Smooth muscle cell of the brain vasculature (primary cell): ENCODE measurements at regions not wholly inside any gene's neighbourhood (a gene's known extent, or its start where the extent isn't known, plus 50 kb on each side); places are given as distances from the start of the nearest gene placed in this dataset.

Source experiments
- DNase-seq: peaks from one replicate; pipeline ENCODE4 v3.0.0-alpha.2; 2012; ENCODE audit warnings: low read depth, low spot score

- no peak for DNase-seq
Observed at GRCh38 chr13:47829690-47830089, 171.4 kb downstream of the SUCLA2 start.

- DNase-seq, result no peak
Observed at GRCh38 chr13:47826471-47826870, 174.6 kb downstream of the SUCLA2 start.

GRCh38 chr13:47822036-47822435 is 179.0 kb downstream of the SUCLA2 start:
- no peak for DNase-seq

GRCh38 chr13:47816831-47817230 is 184.2 kb downstream of the SUCLA2 start:
- DNase-seq, result no peak

DNA sequence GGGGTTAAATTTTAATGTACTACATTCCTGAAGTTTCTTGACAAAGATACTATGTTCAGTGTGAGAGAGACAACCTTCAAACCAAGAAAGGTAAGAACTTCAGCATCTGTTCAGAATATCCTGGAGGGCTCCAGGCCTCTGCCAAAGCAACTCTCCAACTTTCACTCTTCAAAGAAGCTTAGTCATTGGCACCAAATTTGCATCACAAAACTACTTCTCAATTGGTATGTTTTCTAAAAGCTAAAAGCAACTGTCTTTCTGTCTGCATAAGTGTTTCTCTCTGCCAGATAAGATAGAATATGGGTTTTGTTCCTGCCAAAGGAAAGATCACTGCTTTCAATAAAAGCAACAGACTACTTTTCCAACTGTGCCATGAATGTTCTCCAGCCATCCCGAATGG is 187.4 kb downstream of the SUCLA2 start:
- DNase-seq, result no peak

- no peak for DNase-seq
Observed at GRCh38 chr13:47809411-47809810, 191.7 kb downstream of the SUCLA2 start.

- no peak for DNase-seq
Observed at GRCh38 chr13:47803131-47803530, 197.9 kb downstream of the SUCLA2 start.

DNA sequence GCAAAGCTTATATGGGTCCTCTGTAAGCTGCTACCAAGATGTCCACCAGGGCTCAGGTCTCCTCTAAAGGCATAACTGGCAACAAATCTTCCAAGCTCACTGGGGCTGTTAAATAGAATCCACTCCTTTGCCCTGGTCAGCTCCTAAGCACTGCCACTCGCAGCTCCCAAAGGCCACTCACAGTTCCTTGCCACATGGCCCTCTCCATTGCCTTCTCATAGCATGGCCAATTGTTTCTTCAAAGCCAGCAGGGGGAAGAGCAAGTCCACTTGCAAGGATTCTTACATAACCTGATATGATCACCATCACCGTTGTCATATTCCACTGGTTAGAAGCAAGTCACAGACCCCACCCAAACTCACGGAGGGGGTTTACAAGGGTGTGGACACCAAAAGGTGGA is 199.5 kb downstream of the SUCLA2 start:
- DNase-seq, result no peak

- DNase-seq, result no peak
Observed at GRCh38 chr13:47800593-47800992, 200.5 kb downstream of the SUCLA2 start.

- no peak for DNase-seq
Observed at GRCh38 chr13:47798906-47799305, 202.2 kb downstream of the SUCLA2 start.

DNA sequence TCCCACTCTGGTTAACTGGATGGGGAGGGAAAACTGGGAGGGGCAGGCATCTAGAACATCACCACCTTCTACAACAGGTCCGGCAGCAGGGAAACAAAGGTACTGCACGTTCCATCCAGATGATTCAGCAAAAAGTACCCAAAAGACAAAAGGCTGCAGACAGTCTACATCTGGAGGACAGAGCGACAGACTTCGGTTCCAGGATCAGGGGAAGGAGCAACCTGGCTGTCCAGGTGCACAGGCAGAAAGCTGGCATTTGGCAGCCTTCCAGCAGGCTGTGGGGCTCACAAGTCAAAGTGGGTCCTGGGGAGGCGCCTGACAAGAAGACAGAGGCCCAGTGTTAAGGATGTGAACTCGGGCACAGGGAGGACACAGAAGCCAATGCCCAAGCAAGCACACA is 202.9 kb downstream of the SUCLA2 start:
- no peak for DNase-seq

- DNase-seq, result no peak
Observed at GRCh38 chr13:47796816-47797215, 204.3 kb downstream of the SUCLA2 start.

- no peak for DNase-seq
Observed at GRCh38 chr13:47794963-47795362, 206.1 kb downstream of the SUCLA2 start.

DNA sequence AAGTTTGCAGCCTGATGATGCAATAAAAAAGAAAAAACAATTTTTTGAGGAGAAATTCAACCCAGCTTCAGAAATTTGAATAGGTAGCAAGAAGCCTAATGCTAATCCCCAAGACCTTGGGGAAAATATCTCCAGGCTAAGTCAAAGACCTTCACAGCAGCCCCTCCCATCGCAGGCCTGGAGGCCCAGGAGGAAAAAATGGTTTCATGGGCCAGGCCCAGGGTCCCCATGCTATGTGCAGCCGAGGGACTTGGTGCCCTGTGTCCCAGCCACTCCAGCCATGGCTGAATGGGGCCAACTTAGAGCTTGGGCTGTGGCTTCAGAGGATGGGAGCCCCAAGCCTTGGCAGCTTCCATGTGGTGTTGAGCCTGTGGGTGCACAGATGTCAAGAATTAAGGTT is 210.3 kb downstream of the SUCLA2 start:
- DNase-seq, result no peak

DNA sequence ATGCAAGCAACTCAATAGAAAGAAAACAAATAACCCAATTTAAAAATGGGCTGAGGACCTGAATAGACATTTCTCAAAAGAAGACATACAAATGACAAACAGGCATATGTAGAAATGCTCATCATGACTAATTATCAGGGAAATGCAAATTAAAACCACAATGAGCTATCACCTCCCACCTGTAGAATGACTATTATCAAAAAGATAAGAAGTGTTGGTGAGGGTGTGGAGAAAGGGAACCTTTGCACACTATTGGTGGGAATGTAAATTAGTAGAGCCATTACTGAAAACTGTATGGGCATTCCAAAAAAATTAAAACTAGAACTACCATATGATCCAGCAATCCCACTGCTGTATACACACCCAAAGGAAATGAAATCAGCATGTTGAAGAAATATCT is 212.2 kb downstream of the SUCLA2 start:
- no peak for DNase-seq

GRCh38 chr13:47774671-47774994 is 226.4 kb downstream of the SUCLA2 start:
- DNase-seq, result no peak

DNA sequence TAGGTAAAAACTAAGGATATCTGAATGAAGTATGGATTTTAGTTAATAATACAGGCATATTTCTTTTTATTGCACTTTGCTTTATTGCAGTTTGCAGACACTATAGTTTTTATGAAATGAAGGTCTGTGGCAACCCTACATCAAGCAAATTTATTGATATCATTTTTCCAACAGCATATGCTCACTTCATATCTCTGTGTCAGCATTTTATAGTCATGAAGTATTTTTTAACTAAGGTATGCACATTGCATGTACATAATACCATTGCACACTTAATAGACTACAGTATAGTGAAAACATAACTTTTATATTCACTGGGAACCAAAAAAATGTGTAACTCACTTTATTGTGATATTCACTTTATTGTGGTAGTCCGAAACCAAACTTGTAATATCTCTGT is 236.3 kb downstream of the SUCLA2 start:
- no peak for DNase-seq

GRCh38 chr13:47757466-47758080 is 243.5 kb downstream of the SUCLA2 start:
- no peak for DNase-seq

- no peak for DNase-seq
Observed at GRCh38 chr13:47747901-47748300, 253.2 kb downstream of the SUCLA2 start.

DNA sequence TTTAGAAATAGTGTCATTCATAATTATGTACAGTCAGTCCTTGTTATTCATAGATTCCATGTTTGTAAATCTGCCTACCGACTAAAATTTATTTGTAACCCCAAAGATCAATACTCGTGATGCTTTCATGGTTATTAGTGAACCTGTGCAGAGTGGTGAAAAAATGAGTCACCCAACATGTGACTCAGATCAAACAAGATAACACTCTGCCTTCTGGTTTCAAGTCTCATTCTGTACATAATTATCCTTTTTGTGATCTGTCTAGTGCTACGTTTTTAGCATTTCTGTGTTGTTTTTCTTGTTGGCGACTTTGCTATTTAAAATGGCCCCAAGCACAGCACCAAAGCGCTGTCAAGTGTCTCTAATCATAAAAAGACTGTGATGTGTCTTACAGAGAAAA is 274.7 kb downstream of the SUCLA2 start:
- no peak for DNase-seq

DNA sequence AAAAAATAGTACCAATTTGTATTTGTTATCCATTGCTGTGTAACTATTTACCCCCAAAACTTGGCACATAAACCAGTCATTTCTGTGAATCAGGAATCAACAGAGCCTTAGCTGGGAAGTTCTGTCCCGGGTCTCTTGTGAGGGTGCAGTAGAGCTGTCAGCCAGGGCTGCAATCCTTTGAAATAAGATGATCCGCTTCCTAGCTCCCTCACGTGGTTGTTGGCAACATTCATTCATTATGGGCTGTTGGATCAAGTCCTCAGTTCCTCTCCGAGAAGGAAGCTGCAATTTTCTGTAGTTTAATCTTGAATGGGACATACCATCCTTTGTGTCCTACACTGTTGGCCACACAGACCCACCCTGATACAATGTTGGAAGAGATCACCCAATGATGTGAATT is 277.2 kb downstream of the SUCLA2 start:
- DNase-seq, result no peak

DNA sequence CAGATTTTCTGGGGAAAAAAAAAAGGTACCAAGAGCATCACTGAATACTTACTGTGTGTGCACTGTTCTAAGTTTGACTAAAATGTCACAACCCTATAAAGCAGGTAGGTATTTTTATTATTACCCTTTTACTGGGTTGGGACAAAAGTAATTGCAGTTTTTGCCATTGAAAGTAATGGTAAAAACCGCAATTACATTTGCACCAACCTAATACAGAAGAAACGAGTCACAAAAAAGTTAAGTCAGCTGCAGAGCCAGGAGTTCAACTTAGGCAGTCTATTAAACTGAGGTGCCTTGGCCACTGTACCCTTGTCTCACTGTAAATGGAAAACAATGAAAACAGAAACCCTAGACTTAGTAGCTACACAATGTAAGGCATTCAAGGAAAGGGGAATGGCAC is 281.9 kb downstream of the SUCLA2 start:
- no peak for DNase-seq

GRCh38 chr13:47718556-47718955 is 282.5 kb downstream of the SUCLA2 start:
- DNase-seq, result no peak

- DNase-seq, result no peak
Observed at GRCh38 chr13:47708386-47708785, 292.7 kb downstream of the SUCLA2 start.
